ENCODE measurements at regions not wholly inside any gene's neighbourhood (a gene's known extent, or its start where the extent isn't known, plus 50 kb on each side); places are given as distances from the start of the nearest gene placed in this dataset.

GRCh38 chr4:81811562-81812293, 340.0 kb upstream of the RASGEF1B start:
- TF ChIP-seq SIN3A (IDR thresholded peaks at IDR 0.05; ENCODE audit: low read depth, low read length) (no peak), NBN (IDR thresholded peaks at IDR 0.05) (no peak), SREBF1 (IDR thresholded peaks at IDR 0.05; ENCODE audit: low read length) (no peak)
- TF ChIP-seq, protein P1, sequence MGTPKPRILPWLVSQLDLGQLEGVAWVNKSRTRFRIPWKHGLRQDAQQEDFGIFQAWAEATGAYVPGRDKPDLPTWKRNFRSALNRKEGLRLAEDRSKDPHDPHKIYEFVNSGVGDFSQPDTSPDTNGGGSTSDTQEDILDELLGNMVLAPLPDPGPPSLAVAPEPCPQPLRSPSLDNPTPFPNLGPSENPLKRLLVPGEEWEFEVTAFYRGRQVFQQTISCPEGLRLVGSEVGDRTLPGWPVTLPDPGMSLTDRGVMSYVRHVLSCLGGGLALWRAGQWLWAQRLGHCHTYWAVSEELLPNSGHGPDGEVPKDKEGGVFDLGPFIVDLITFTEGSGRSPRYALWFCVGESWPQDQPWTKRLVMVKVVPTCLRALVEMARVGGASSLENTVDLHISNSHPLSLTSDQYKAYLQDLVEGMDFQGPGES (IDR thresholded peaks at IDR 0.05) = no peak

Data from GM12878 (cell line).